Endothelial cell of umbilical vein (primary cell): ENCODE measurements at regions not wholly inside any gene's neighbourhood (a gene's known extent, or its start where the extent isn't known, plus 50 kb on each side); places are given as distances from the start of the nearest gene placed in this dataset.

Experiments
- BruUV-seq: library from RNA; stranded (reverse); fragments of 400-500 nt; replicated peaks from 2 replicates; lab custom pipeline; 2021; lab: Mats Ljungman, UMichigan
- CTCF ChIA-PET: fragments of 300-600, 350-600 bp; sonication (Branson Sonifier 250); formaldehyde crosslinking; loops from one replicate; lab custom pipeline; 2021; ENCODE audit warnings: antibody characterized with exemption, inconsistent platforms; lab: Charles Lee
- POLR2A ChIA-PET: fragments of 300-600, 350-600 bp; sonication (Branson Sonifier 250); formaldehyde crosslinking; loops from one replicate; lab custom pipeline; 2021; ENCODE audit warnings: antibody characterized with exemption, inconsistent platforms; lab: Charles Lee
- DNase-seq: peaks from one replicate; pipeline ENCODE4 v3.0.0-alpha.2; 2011; ENCODE audit warnings: low read depth, low spot score
- FAIRE-seq: peaks from 2 replicates; lab custom pipeline; 2011; peaks lifted over from hg19 to GRCh38; lab: Jason Lieb, UNC
- H2AFZ ChIP-seq: 2 replicates; pipeline ENCODE4 v1.6.0; 2012; ENCODE audit warnings: low read depth, low read length, control low read depth, inconsistent platforms
- H3K27ac ChIP-seq: 2 replicates; pipeline ENCODE4 v1.5.1; 2011; ENCODE audit warnings: low read depth, mild to moderate bottlenecking, control low read depth, low read length, moderate library complexity; ENCODE audit not compliant: insufficient read depth
- H3K27me3 ChIP-seq, 2 experiments: 2 replicates each; pipeline versions ENCODE4 v1.6.0 to v1.6.1; 2011; ENCODE audit warnings: low read length in 2 of 2, mixed read lengths in 1 of 2; ENCODE audit not compliant: control insufficient read depth in 2 of 2, insufficient read depth in 2 of 2
- H3K36me3 ChIP-seq, 2 experiments: 2 replicates in 1 of 2; 3 replicates in 1 of 2; pipeline ENCODE4 v1.5.1; 2011; ENCODE audit warnings: low read length in 2 of 2, mild to moderate bottlenecking in 1 of 2, moderate library complexity in 1 of 2; ENCODE audit not compliant: control insufficient read depth in 2 of 2, insufficient read depth in 2 of 2; ENCODE audit errors: extremely low read depth in 1 of 2
- H3K4me1 ChIP-seq: 3 replicates; pipeline ENCODE4 v1.5.1; 2011; ENCODE audit warnings: mild to moderate bottlenecking, low read length; ENCODE audit not compliant: control insufficient read depth, insufficient read depth; ENCODE audit errors: extremely low read depth
- H3K4me2 ChIP-seq: 2 replicates; pipeline ENCODE4 v1.6.1; 2011; ENCODE audit warnings: low read length, control low read depth, mixed read lengths; ENCODE audit not compliant: insufficient read depth
- H3K4me3 ChIP-seq, 3 experiments: fragments of 200-600 bp in 1 of 3; sonication (generic), shearing (Covaris generic) in 1 of 3; replicated peaks in 1 of 3; 2 replicates each; pipeline ENCODE4 v1.5.1; 2011 to 2016; ENCODE audit warnings: control low read depth in 3 of 3, low read length in 3 of 3, mild to moderate bottlenecking in 2 of 3, inconsistent platforms in 1 of 3, low read depth in 1 of 3, moderate library complexity in 1 of 3; ENCODE audit not compliant: insufficient read depth in 1 of 3
- H3K79me2 ChIP-seq: 2 replicates; pipeline ENCODE4 v1.6.0; 2012; ENCODE audit warnings: low read length, inconsistent platforms; ENCODE audit not compliant: control insufficient read depth, insufficient read depth
- H3K9ac ChIP-seq: replicated peaks from 2 replicates; pipeline ENCODE3; 2011; ENCODE audit warnings: low read length, control low read depth; ENCODE audit not compliant: insufficient read depth; ENCODE audit errors: extremely low read depth
- H3K9me1 ChIP-seq: replicated peaks from 3 replicates; pipeline ENCODE4 v1.6.0; 2011; ENCODE audit warnings: mild to moderate bottlenecking, low read length; ENCODE audit not compliant: control insufficient read depth, insufficient read depth; ENCODE audit errors: extremely low read depth
- H3K9me3 ChIP-seq: replicated peaks from 2 replicates; pipeline ENCODE4 v1.5.1; 2012; ENCODE audit warnings: low read length, inconsistent platforms; ENCODE audit not compliant: control insufficient read depth, insufficient read depth
- H4K20me1 ChIP-seq: replicated peaks from 2 replicates; pipeline ENCODE3; 2011; ENCODE audit warnings: mild to moderate bottlenecking, low read length; ENCODE audit not compliant: control insufficient read depth, insufficient read depth; ENCODE audit errors: extremely low read depth
- CTCF ChIP-seq, 2 donors: IDR thresholded peaks; 1 replicate in 1 of 2; 2 replicates in 1 of 2; pipeline ENCODE4 v1.5.1; 2011; ENCODE audit warnings: low read length in 2 of 2, mild to moderate bottlenecking in 2 of 2, moderate library complexity in 2 of 2, control low read depth in 1 of 2, inconsistent platforms in 1 of 2, low read depth in 1 of 2; ENCODE audit not compliant: insufficient read depth in 1 of 2; ENCODE audit errors: extremely low read depth in 1 of 2
- EZH2 ChIP-seq: IDR thresholded peaks from 2 replicates; pipeline ENCODE4 v1.6.1; 2012; ENCODE audit warnings: borderline replicate concordance, low read depth, mild to moderate bottlenecking, moderate library complexity, low read length, inconsistent platforms; ENCODE audit not compliant: severe bottlenecking
- FOS ChIP-seq: IDR thresholded peaks from 2 replicates; pipeline ENCODE4 v1.6.1; 2011; ENCODE audit warnings: mild to moderate bottlenecking, low read length, moderate library complexity, borderline replicate concordance; ENCODE audit not compliant: insufficient read depth
- GATA2 ChIP-seq: IDR thresholded peaks from 2 replicates; pipeline ENCODE4 v1.7.0; 2011; ENCODE audit warnings: low read depth, mild to moderate bottlenecking, moderate library complexity, mixed read lengths, low read length; ENCODE audit not compliant: insufficient read length, insufficient read depth
- JUN ChIP-seq: IDR thresholded peaks from 2 replicates; pipeline ENCODE4 v1.6.1; 2011; ENCODE audit warnings: borderline replicate concordance, low read depth; ENCODE audit not compliant: insufficient read length, insufficient read depth
- MAX ChIP-seq: IDR thresholded peaks from 2 replicates; pipeline ENCODE4 v1.6.1; 2011; ENCODE audit not compliant: insufficient read depth, insufficient read length
- MYC ChIP-seq: IDR thresholded peaks from one replicate; pipeline ENCODE4 v1.6.1; 2011; ENCODE audit warnings: mild to moderate bottlenecking, low read depth, low read length
- POLR2A ChIP-seq: IDR thresholded peaks from 2 replicates; pipeline ENCODE4 v1.6.1; 2012; ENCODE audit warnings: low read depth, mild to moderate bottlenecking, control low read depth, low read length
- POLR2AphosphoS5 ChIP-seq: IDR thresholded peaks from 2 replicates; pipeline ENCODE4 v1.6.1; 2012; ENCODE audit warnings: low read depth, mild to moderate bottlenecking, control low read depth, low read length, moderate library complexity; ENCODE audit not compliant: insufficient read depth
- dilution Hi-C: fragments of 300-500 bp; cut with MboI; formaldehyde crosslinking; loops from one replicate; pipeline ENCODE4 v1.15.0; 2019; ENCODE audit warnings: low sequenced_read_pairs; ENCODE audit not compliant: extremely low pct_ligation_motif_present
- intact Hi-C: fragments of 100-400 bp; cut with micrococcal nuclease; formaldehyde crosslinking; loops from one replicate; pipeline ENCODE4 v1.10.0; 2022

GRCh38 chr6:85273870-85274269 lies 176.0 kb upstream of the NT5E start:
- Histone ChIP-seq H2AFZ (no peak overlapping the region), H3K27me3 (peaks cover 0 to 4% of the 10 kb centered on the region in 2 experiments), H3K9ac (no peak overlapping the region), H4K20me1 (no peaks in the 10 kb centered on the region), H3K4me2 (no peak overlapping the region), H3K36me3 (no peaks in the 10 kb centered on the region), H3K79me2 (no peaks in the 10 kb centered on the region), H3K4me1 (no peaks in the 10 kb centered on the region), H3K9me3 (no peaks in the 10 kb centered on the region), H3K4me3 (no peak overlapping the region), H3K27ac (no peak overlapping the region), H3K9me1 (no peaks in the 10 kb centered on the region)
- CTCF ChIA-PET, result no interaction called here
- FAIRE-seq (no peak), DNase-seq (no peak)
- TF ChIP-seq MAX, result no peak
- TF ChIP-seq CTCF (IDR thresholded peaks at IDR 0.05; ENCODE audit: extremely low read depth in 1 of 2, insufficient read depth in 1 of 2, low read depth in 1 of 2, low read length in 2 of 2), result no peak
- TF ChIP-seq MYC, result no peak
- TF ChIP-seq JUN, result no peak
- no peak for TF ChIP-seq GATA2
- no peak for TF ChIP-seq FOS
- TF ChIP-seq POLR2A, result no peak
- no peak for TF ChIP-seq POLR2AphosphoS5
- TF ChIP-seq EZH2, result no peak
- POLR2A ChIA-PET, result no interaction called here
- intact Hi-C loops, result no loop called here
- dilution Hi-C loops, result no loop called here
- BruUV-seq, result no TSS peak
